HG03066 (cell line): ENCODE measurements at regions not wholly inside any gene's neighbourhood (a gene's known extent, or its start where the extent isn't known, plus 50 kb on each side); places are given as distances from the start of the nearest gene placed in this dataset.
A peak's percentile ranks its signal among the peaks of the same experiment; 100 is the strongest.

ENCODE experiments used
- ATAC-seq: cut with Tn5 transposase; IDR thresholded peaks from one replicate; pipeline ENCODE4 v1.9.1; 2021; ENCODE audit warnings: low read depth; ENCODE audit not compliant: unreplicated experiment

- no peak for ATAC-seq
Measured at GRCh38 chr5:116669261-116670031, 94.8 kb upstream of the SEMA6A start.

- no peak for ATAC-seq
Measured at GRCh38 chr5:116668390-116668789, 93.8 kb upstream of the SEMA6A start.

- no peak for ATAC-seq
Measured at GRCh38 chr5:116666901-116667300, 92.3 kb upstream of the SEMA6A start.

- no peak for ATAC-seq
Measured at GRCh38 chr5:116664988-116665387, 90.4 kb upstream of the SEMA6A start.

GRCh38 chr5:116663081-116663480, 88.5 kb upstream of the SEMA6A start:
- ATAC-seq, result no peak

- ATAC-seq, result no peak
Measured at GRCh38 chr5:116661419-116661818, 86.8 kb upstream of the SEMA6A start.

GRCh38 chr5:116660929-116661328, 86.3 kb upstream of the SEMA6A start:
- ATAC-seq, result no peak

GRCh38 chr5:116658830-116659229, 84.2 kb upstream of the SEMA6A start:
- no peak for ATAC-seq

- ATAC-seq, result no peak
Measured at GRCh38 chr5:116658141-116658540, 83.5 kb upstream of the SEMA6A start.

GRCh38 chr5:116655431-116655830, 80.8 kb upstream of the SEMA6A start:
- no peak for ATAC-seq

- no peak for ATAC-seq
Measured at GRCh38 chr5:116654925-116655324, 80.3 kb upstream of the SEMA6A start.

GRCh38 chr5:116652903-116653302, 78.3 kb upstream of the SEMA6A start:
- ATAC-seq, result no peak

- ATAC-seq, result peak; percentile 61
Measured at GRCh38 chr5:116652196-116652729, 77.6 kb upstream of the SEMA6A start.

GRCh38 chr5:116651653-116652052, 77.0 kb upstream of the SEMA6A start:
- ATAC-seq, result no peak

- no peak for ATAC-seq
Measured at GRCh38 chr5:116650964-116651363, 76.3 kb upstream of the SEMA6A start.

- ATAC-seq, result no peak
Measured at GRCh38 chr5:116650544-116650943, 75.9 kb upstream of the SEMA6A start.

GRCh38 chr5:116646611-116647289, 72.1 kb upstream of the SEMA6A start:
- no peak for ATAC-seq

- peak; percentile 71 for ATAC-seq
Measured at GRCh38 chr5:116645627-116646026, 71.0 kb upstream of the SEMA6A start.

- ATAC-seq, result no peak
Measured at GRCh38 chr5:116640236-116640635, 65.6 kb upstream of the SEMA6A start.

- ATAC-seq, result no peak
Measured at GRCh38 chr5:116637149-116637740, 62.6 kb upstream of the SEMA6A start.

GRCh38 chr5:116632890-116633289, 58.3 kb upstream of the SEMA6A start:
- no peak for ATAC-seq
